ENCODE measurements at regions not wholly inside any gene's neighbourhood (a gene's known extent, or its start where the extent isn't known, plus 50 kb on each side); places are given as distances from the start of the nearest gene placed in this dataset.

DNA sequence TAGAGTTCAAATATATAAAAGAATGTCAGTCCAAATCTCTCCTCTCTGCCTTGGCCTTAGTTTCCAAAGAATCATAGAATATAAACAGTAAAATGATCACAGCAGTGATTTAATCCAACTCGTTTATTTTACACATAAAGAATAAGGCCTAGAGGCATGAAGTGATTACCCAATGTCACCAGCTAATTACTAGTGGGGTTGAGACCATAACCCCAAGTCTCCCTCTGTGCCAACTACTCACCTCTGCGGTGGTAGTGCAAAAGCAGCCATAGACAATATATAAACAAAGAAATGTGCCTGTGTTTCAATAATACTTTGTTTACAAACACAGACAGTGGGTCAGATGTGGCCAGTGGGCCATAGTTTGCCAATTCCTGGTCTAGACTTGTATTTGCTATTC is 96.6 kb upstream of the FAT3 start:
- intact Hi-C loops (cut with micrococcal nuclease): no loop called here

More for the DNA sequence above, 96.6 kb upstream of the FAT3 start:
- TF ChIP-seq MYC (IDR thresholded peaks at IDR 0.05; ENCODE audit: low read depth, low read length): no peak
- no peak for TF ChIP-seq POLR2AphosphoS5 (IDR thresholded peaks at IDR 0.05; ENCODE audit: insufficient read depth, low read depth, low read length)
- TF ChIP-seq POLR2A (IDR thresholded peaks at IDR 0.05; ENCODE audit: low read depth, low read length): no peak
- TF ChIP-seq GATA2 (IDR thresholded peaks at IDR 0.05; ENCODE audit: insufficient read depth, insufficient read length, low read depth, low read length): no peak
- TF ChIP-seq, protein P1, sequence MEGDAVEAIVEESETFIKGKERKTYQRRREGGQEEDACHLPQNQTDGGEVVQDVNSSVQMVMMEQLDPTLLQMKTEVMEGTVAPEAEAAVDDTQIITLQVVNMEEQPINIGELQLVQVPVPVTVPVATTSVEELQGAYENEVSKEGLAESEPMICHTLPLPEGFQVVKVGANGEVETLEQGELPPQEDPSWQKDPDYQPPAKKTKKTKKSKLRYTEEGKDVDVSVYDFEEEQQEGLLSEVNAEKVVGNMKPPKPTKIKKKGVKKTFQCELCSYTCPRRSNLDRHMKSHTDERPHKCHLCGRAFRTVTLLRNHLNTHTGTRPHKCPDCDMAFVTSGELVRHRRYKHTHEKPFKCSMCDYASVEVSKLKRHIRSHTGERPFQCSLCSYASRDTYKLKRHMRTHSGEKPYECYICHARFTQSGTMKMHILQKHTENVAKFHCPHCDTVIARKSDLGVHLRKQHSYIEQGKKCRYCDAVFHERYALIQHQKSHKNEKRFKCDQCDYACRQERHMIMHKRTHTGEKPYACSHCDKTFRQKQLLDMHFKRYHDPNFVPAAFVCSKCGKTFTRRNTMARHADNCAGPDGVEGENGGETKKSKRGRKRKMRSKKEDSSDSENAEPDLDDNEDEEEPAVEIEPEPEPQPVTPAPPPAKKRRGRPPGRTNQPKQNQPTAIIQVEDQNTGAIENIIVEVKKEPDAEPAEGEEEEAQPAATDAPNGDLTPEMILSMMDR (IDR thresholded peaks at IDR 0.05; ENCODE audit: extremely low read depth in 1 of 2, insufficient read depth in 1 of 2, low read depth in 1 of 2, low read length in 2 of 2): no peak
- no peak for TF ChIP-seq FOS (IDR thresholded peaks at IDR 0.05; ENCODE audit: borderline replicate concordance, insufficient read depth, low read length)
- TF ChIP-seq JUN (IDR thresholded peaks at IDR 0.05; ENCODE audit: borderline replicate concordance, insufficient read depth, insufficient read length, low read depth): no peak
- TF ChIP-seq MAX (IDR thresholded peaks at IDR 0.05; ENCODE audit: insufficient read depth, insufficient read length): no peak
- no peak for TF ChIP-seq EZH2 (IDR thresholded peaks at IDR 0.05; ENCODE audit: borderline replicate concordance, low read depth, low read length, severe bottlenecking)
- Histone ChIP-seq H3K9me3 (replicated peaks; ENCODE audit: control insufficient read depth, insufficient read depth, low read length) (no peaks in the 10 kb centered on the region), H3K4me2 (ENCODE audit: insufficient read depth, low read length) (no peak overlapping the region), H3K79me2 (ENCODE audit: control insufficient read depth, insufficient read depth, low read length) (no peaks in the 10 kb centered on the region), H3K27me3 (ENCODE audit: control insufficient read depth in 2 of 2, insufficient read depth in 2 of 2, low read length in 2 of 2) (no peaks in the 10 kb centered on the region), H3K9ac (replicated peaks; ENCODE audit: extremely low read depth, insufficient read depth, low read length) (no peak overlapping the region), H4K20me1 (replicated peaks; ENCODE audit: control insufficient read depth, extremely low read depth, insufficient read depth, low read length) (no peaks in the 10 kb centered on the region), H3K27ac (ENCODE audit: insufficient read depth, low read depth, low read length) (no peak overlapping the region), H3K9me1 (replicated peaks; ENCODE audit: control insufficient read depth, extremely low read depth, insufficient read depth, low read length) (no peaks in the 10 kb centered on the region), H2AFZ (ENCODE audit: low read depth, low read length) (no peak overlapping the region), H3K4me1 (ENCODE audit: control insufficient read depth, extremely low read depth, insufficient read depth, low read length) (no peaks in the 10 kb centered on the region), H3K4me3 (replicated peaks in 1 of 3; ENCODE audit: insufficient read depth in 1 of 3, low read depth in 1 of 3, low read length in 3 of 3) (no peak overlapping the region), H3K36me3 (ENCODE audit: control insufficient read depth in 2 of 2, extremely low read depth in 1 of 2, insufficient read depth in 2 of 2, low read length in 2 of 2) (no peaks in the 10 kb centered on the region)
- dilution Hi-C loops (cut with MboI; ENCODE audit: extremely low pct_ligation_motif_present, low sequenced_read_pairs): no loop called here
- no TSS peak for BruUV-seq (replicated peaks)
- no peak for FAIRE-seq
- ChIA-PET CTCF (no interaction called here), POLR2A (no interaction called here)
- no peak for DNase-seq (ENCODE audit: low read depth, low spot score)

All from endothelial cell of umbilical vein (primary cell).